ENCODE measurements at regions not wholly inside any gene's neighbourhood (a gene's known extent, or its start where the extent isn't known, plus 50 kb on each side); places are given as distances from the start of the nearest gene placed in this dataset.

- no peak for TF ChIP-seq CTCF (IDR thresholded peaks at IDR 0.05)
- TF ChIP-seq REST (IDR thresholded peaks at IDR 0.05; ENCODE audit: low read depth, low read length): no peak
- TF ChIP-seq SIN3A (IDR thresholded peaks at IDR 0.05; ENCODE audit: borderline replicate concordance, low read depth, low read length): no peak
These were observed 278.7 kb upstream of the KLHL1 start for GRCh38 chr13:70386919-70387318.
